Fibroblast of lung (primary cell): ENCODE measurements at regions not wholly inside any gene's neighbourhood (a gene's known extent, or its start where the extent isn't known, plus 50 kb on each side); places are given as distances from the start of the nearest gene placed in this dataset.

Source experiments
- DNase-seq, 2 donors: peaks; one replicate each; pipeline versions ENCODE4 v3.0.0 to v3.0.0-alpha.2; 2010; ENCODE audit warnings: low read depth in 2 of 2
- H2AFZ ChIP-seq: 2 replicates; pipeline ENCODE4 v1.5.1; 2012; ENCODE audit warnings: low read length, control low read depth, inconsistent platforms
- H3K27ac ChIP-seq: 2 replicates; pipeline ENCODE4 v1.5.1; 2011; ENCODE audit warnings: low read length, control low read depth; ENCODE audit not compliant: insufficient read depth
- H3K27me3 ChIP-seq: 2 replicates; pipeline ENCODE4 v1.5.1; 2011; ENCODE audit warnings: mild to moderate bottlenecking, low read length; ENCODE audit not compliant: control insufficient read depth, insufficient read depth
- H3K36me3 ChIP-seq: 2 replicates; pipeline ENCODE4 v1.5.1; 2011; ENCODE audit warnings: low read length; ENCODE audit not compliant: control insufficient read depth, insufficient read depth
- H3K4me1 ChIP-seq: 2 replicates; pipeline ENCODE4 v1.5.1; 2011; ENCODE audit warnings: low read length; ENCODE audit not compliant: control insufficient read depth, insufficient read depth; ENCODE audit errors: extremely low read depth
- H3K4me2 ChIP-seq: 2 replicates; pipeline ENCODE4 v1.5.1; 2011; ENCODE audit warnings: low read length, control low read depth; ENCODE audit not compliant: insufficient read depth; ENCODE audit errors: extremely low read depth
- H3K4me3 ChIP-seq, 4 experiments: fragments of 200-600 bp in 1 of 4; sonication (generic) in 1 of 4; replicated peaks in 1 of 4; 2 replicates each; pipeline ENCODE4 v1.5.1; 2011 to 2016; ENCODE audit warnings: low read length in 4 of 4, low read depth in 3 of 4, mild to moderate bottlenecking in 3 of 4, control low read depth in 2 of 4, inconsistent platforms in 1 of 4, mixed read lengths in 1 of 4; ENCODE audit not compliant: insufficient read depth in 1 of 4; ENCODE audit errors: control extremely low read depth in 1 of 4
- H3K79me2 ChIP-seq: 2 replicates; pipeline ENCODE4 v1.5.1; 2012; ENCODE audit warnings: mild to moderate bottlenecking, low read length, inconsistent platforms; ENCODE audit not compliant: control insufficient read depth, insufficient read depth
- H3K9ac ChIP-seq: 2 replicates; pipeline ENCODE4 v1.5.1; 2011; ENCODE audit warnings: mild to moderate bottlenecking, low read length, control low read depth; ENCODE audit not compliant: insufficient read depth
- H3K9me3 ChIP-seq: 2 replicates; pipeline ENCODE4 v1.5.1; 2012; ENCODE audit warnings: low read depth, low read length; ENCODE audit not compliant: control insufficient read depth, insufficient read depth
- H4K20me1 ChIP-seq: 2 replicates; pipeline ENCODE4 v1.5.1; 2011; ENCODE audit warnings: low read length; ENCODE audit not compliant: control insufficient read depth, insufficient read depth; ENCODE audit errors: extremely low read depth
- CTCF ChIP-seq, 2 donors: IDR thresholded peaks in 1 of 2; conservative IDR thresholded peaks in 1 of 2; 1 replicate in 1 of 2; 2 replicates in 1 of 2; pipeline ENCODE4 v1.5.1; 2011 to 2012; ENCODE audit warnings: low read length in 2 of 2, control low read depth in 1 of 2, inconsistent platforms in 1 of 2, low read depth in 1 of 2, mild to moderate bottlenecking in 1 of 2
- EZH2 ChIP-seq: IDR thresholded peaks from 2 replicates; pipeline ENCODE4 v1.5.1; 2012; ENCODE audit warnings: low read length, control low read depth, mild to moderate bottlenecking; ENCODE audit errors: missing control alignments

- no peaks in the 10 kb centered on the region for H3K4me1 ChIP-seq
- H2AFZ ChIP-seq: no peak overlapping the region
- no peak overlapping the region for H3K9ac ChIP-seq
- no peak overlapping the region for H3K4me2 ChIP-seq
- no peak overlapping the region for H3K4me3 ChIP-seq
- no peaks in the 10 kb centered on the region for H3K36me3 ChIP-seq
- DNase-seq: peak in 1 of 2 donors; percentile 47
- no peaks in the 10 kb centered on the region for H3K9me3 ChIP-seq
- TF ChIP-seq EZH2 (no peak), CTCF (conservative IDR thresholded peaks at IDR 0.05 in 1 of 2, IDR thresholded peaks at IDR 0.05 in 1 of 2; ENCODE audit: low read depth in 1 of 2, low read length in 2 of 2) (no peak)
- no peak overlapping the region for H3K27ac ChIP-seq
- no peaks in the 10 kb centered on the region for H4K20me1 ChIP-seq
- no peaks in the 10 kb centered on the region for H3K79me2 ChIP-seq
- H3K27me3 ChIP-seq: no peaks in the 10 kb centered on the region
Measured at GRCh38 chr1:30409476-30410152, 313.8 kb downstream of the MATN1 start.

GRCh38 chr1:30407865-30408580 lies 315.4 kb downstream of the MATN1 start:
- Histone ChIP-seq H3K4me2 (no peak overlapping the region), H3K4me1 (no peaks in the 10 kb centered on the region), H3K9me3 (no peaks in the 10 kb centered on the region), H3K79me2 (no peaks in the 10 kb centered on the region), H3K27ac (no peak overlapping the region), H4K20me1 (no peaks in the 10 kb centered on the region), H3K9ac (no peak overlapping the region), H3K36me3 (no peaks in the 10 kb centered on the region), H3K27me3 (no peaks in the 10 kb centered on the region), H2AFZ (no peak overlapping the region), H3K4me3 (no peak overlapping the region)
- DNase-seq: peak in 1 of 2 donors; percentile 83
- TF ChIP-seq EZH2 (no peak), CTCF (conservative IDR thresholded peaks at IDR 0.05 in 1 of 2, IDR thresholded peaks at IDR 0.05 in 1 of 2; ENCODE audit: low read depth in 1 of 2, low read length in 2 of 2) (no peak)

- H3K4me1 ChIP-seq: no peaks in the 10 kb centered on the region
- TF ChIP-seq EZH2 (no peak), CTCF (conservative IDR thresholded peaks at IDR 0.05 in 1 of 2, IDR thresholded peaks at IDR 0.05 in 1 of 2; ENCODE audit: low read depth in 1 of 2, low read length in 2 of 2) (no peak)
- H4K20me1 ChIP-seq: no peaks in the 10 kb centered on the region
- H3K4me3 ChIP-seq: no peak overlapping the region
- no peak overlapping the region for H3K9ac ChIP-seq
- H2AFZ ChIP-seq: no peak overlapping the region
- DNase-seq: peak in 1 of 2 donors; percentile 20
- H3K36me3 ChIP-seq: no peaks in the 10 kb centered on the region
- H3K79me2 ChIP-seq: no peaks in the 10 kb centered on the region
- no peak overlapping the region for H3K4me2 ChIP-seq
- no peaks in the 10 kb centered on the region for H3K27me3 ChIP-seq
- no peaks in the 10 kb centered on the region for H3K9me3 ChIP-seq
- H3K27ac ChIP-seq: no peak overlapping the region
Measured at GRCh38 chr1:30406996-30407864, 316.2 kb downstream of the MATN1 start.
